ENCODE measurements at regions not wholly inside any gene's neighbourhood (a gene's known extent, or its start where the extent isn't known, plus 50 kb on each side); places are given as distances from the start of the nearest gene placed in this dataset.

DNA sequence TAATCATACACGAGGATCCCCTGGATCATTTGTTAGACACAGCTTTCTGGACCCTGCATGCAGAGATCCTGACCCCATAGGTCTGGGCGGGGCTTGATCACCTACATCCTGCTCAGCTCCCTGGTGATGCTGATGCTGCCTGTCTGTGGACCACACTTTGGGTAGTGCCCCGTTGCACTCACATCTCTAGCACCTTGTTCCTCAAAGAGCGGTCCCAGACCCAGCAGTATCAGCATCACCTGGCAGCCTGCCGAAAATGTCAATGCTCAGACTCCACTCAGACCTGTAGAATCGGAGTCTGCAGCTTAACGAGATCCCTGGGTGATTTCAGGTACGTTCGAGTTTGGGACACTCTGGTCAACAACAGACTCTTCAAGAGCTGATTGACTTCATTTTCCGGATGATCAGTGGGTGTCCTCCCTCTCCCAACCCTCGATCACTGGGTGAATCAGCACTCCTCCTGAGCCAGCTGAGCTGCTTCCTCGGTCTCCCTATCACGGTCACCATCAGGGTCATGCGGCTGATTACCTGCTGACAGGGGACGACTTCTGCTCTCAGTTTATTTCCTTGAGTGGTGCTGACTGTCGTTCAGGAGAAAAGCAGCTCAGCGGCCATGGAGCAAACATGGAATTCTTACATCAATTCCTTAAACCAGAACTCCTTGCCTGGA is 150.6 kb upstream of the RAB12 start:
- DNase-seq: no peak

- DNase-seq: no peak
Measured at GRCh38 chr18:8460748-8461147, 148.5 kb upstream of the RAB12 start.

DNA sequence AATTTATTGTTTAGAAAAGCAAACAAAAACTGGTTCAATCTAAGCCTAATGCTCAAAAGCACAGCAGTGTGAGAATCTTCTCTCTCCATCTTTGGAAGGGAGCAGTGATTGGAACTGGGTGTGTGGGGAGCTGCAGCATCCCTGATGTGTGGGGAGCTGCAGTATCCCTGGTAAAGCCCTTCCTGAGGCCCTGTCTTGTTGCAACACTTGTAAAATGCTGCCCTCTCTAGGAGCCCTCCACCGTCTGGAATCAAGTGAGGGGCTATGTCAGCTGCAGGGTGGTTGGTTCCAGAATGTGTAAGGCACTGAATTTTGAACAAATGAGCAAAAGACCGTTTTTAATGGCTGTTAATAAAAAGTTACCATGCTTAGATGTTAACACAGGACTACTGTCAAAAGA is 147.7 kb upstream of the RAB12 start:
- no peak for DNase-seq

DNA sequence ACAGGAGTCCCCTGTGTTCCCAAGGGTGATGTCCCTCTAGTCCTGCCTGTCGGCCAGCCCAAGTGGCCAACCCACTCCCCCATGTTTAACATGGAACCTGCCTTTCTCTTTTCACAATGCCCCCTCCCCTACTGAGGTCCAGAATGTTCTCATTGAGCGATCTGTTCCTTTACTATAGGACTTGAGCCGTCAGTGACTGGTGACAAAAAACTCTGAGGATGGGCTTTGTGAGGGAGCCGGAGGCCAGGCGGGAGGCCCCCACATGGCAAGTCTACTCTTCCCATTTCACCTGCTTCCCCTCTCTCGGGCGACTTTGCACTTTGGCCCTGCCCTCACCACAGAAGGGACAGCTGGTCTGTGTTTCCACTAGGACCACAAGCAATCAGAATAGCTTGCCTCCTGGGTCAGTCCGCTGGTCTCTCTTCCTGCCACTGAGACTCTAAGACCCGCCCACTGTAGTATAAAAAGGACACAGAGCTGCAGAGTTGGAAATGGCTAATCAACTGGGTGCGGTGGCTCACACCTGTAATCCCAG is 146.5 kb upstream of the RAB12 start:
- DNase-seq: no peak

DNA sequence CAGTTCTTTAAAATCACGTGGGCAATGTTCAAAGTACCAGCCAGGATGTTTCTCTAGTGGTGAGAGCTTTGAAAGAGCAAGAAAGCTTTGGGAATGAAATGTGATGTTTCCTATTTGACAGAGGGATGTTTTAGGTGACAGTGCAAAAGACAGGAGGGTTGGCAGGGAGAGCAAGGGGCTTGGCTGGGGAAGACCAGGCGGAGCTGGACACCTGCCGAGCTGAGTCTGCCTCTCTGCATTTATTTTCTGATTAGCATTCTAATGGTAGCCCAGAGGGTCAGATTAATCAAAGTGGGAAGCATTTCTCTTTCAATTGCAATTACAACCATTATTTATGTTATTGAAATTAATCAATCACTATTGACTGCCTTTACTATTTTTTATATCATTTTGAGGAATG is 145.4 kb upstream of the RAB12 start:
- no peak for DNase-seq

GRCh38 chr18:8468191-8468590 is 141.0 kb upstream of the RAB12 start:
- DNase-seq: no peak

GRCh38 chr18:8468921-8469335 is 140.3 kb upstream of the RAB12 start:
- no peak for DNase-seq

DNA sequence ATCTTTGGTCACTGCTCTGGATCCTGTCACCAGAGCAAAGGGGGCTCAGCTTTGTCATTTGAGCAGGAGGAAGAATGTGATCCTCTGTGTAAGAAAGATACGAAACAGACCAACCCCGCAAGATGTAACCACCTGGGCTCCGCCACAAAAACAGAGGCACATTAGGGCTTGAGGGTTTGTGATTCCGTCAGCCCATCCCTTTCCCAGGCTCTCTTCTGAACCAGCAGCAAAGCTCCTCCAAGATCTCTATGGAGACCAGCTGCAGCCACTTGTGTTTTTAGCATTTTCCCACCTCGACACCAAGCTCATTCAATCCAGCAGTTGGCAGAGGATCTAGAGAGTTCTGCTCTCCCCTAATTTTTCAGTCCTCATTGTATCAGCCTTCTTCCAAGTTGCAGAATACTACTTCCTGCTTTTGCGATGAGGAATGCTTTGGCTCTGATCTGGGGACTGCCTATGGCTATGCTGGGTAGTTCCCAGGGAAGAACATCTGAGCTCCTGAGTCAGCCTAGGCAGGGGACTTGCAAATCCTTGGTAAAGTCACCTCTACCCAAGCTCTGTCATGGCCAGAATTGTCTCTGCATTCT is 139.6 kb upstream of the RAB12 start:
- DNase-seq: no peak

GRCh38 chr18:8471372-8471771 is 137.9 kb upstream of the RAB12 start:
- DNase-seq: no peak

DNA sequence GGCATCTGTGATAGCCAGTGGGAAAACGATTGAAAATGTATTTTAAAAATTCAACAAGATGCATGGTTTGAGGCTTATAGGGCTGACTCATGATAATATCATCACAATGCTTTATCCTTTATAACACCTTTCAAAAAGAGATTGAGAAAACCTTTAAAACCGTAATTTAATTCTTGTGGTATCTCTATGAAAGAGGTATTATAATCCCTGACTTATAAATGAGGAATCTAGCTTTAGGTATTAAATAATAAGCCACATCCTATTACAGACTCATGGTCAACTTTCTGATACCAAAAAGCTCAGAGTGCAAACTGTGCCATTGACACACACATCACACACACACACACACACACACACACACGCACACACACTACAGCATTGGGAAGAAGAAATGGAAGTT is 134.6 kb upstream of the RAB12 start:
- no peak for DNase-seq

DNA sequence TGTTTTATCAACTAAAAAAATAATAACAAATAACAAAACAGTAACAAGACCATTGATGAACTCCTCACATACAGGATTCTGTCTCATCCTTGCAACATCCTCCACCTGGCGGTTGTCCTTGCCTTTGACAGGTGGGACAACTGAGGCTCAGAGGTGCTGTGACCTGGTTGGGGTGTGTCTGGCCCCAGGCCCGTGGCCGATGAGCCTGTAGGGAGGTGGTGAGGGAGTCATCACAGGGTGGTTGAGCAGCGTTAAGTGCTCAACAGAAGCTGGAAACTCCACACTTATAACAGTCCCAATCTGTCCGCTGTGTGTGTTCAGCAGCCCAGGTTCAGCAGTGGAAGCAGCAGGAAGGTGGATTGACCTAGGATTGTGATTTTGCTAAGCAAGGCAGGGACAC is 131.6 kb upstream of the RAB12 start:
- DNase-seq: no peak

DNA sequence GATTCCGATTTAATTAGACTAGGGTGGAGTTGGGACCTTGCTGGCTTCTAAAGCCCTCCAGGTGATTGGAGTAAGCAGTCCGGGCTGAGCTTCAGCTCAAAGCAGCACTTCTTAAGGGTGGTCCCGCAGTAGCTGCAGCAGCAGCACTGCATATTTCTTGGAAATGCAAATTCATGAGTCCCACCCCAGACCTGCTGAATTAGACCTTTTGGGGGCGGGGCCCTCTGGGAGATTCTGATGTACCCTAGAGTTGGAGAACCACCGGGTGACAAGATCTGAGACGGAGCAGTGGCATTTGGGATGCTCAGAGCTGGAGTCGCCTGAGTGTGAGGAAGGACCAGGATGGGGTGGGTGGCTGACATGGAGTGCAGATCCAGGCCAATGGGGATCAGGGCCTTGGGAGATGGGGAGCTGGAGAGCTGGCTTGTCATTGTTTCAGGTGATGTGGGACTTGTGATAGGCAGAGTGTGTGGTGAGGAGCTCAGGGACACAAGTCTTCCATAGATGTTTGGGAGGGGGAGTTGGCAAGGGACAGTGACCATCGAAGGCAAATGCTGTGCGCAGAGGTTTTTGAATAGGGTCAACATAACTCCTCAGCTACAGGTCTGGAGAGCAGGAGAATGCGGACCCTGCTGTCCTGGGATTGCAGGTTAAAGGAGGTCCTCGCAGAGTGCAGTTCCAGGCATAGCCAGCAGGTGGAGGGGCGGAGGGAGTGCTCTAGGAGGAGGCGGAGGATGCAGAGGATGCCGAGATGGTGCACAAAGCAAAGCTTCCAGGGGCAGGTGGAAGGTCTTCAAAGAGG is 130.9 kb upstream of the RAB12 start:
- peak; percentile 78 for DNase-seq

- DNase-seq: no peak
Measured at GRCh38 chr18:8478968-8479370, 130.3 kb upstream of the RAB12 start.

DNA sequence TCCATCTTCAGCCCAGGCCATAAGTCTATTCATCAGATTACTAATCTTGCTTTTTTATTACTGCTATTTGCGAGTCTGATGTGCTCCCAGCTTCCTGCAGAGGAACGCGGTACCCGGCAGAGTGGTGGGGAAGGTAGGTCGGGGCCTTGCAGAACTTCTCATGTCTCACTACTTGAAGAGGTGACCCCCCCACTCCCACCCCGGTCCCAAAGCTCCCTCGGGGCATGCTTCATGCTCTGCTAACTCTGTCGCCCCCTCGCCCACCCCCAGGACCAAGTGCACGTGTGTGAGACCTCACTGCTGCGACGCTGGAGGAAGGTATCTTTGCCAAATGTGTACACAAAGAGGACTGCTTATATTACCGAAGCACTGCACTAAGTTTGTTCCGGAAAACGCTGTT is 129.4 kb upstream of the RAB12 start:
- DNase-seq: no peak

- peak; percentile 48 for DNase-seq
Measured at GRCh38 chr18:8480506-8481328, 128.5 kb upstream of the RAB12 start.

- DNase-seq: no peak
Measured at GRCh38 chr18:8484951-8485350, 124.3 kb upstream of the RAB12 start.

- DNase-seq: no peak
Measured at GRCh38 chr18:8489761-8490160, 119.5 kb upstream of the RAB12 start.

GRCh38 chr18:8491516-8491915 is 117.7 kb upstream of the RAB12 start:
- DNase-seq: no peak

GRCh38 chr18:8493141-8493540 is 116.1 kb upstream of the RAB12 start:
- DNase-seq: no peak

DNA sequence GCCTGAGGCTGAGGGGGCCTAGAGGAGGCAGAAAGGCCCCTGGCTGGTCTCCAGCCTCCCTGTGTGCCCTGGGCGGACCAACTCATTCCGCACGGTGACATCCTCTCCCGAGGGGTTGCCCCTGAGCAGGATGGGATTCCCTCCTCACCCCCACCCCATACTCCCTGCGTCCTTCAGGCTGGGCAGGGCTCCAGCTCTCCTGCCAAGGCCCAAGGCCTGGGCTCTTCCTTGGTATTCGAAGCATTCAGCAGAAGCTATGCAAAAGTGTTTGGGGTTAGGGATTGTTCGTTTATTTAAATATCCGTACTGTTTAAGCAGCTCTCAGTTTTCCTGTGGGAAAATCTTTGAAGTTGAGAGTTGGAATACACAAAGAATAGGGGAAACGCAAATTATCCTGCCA is 113.1 kb upstream of the RAB12 start:
- no peak for DNase-seq

DNA sequence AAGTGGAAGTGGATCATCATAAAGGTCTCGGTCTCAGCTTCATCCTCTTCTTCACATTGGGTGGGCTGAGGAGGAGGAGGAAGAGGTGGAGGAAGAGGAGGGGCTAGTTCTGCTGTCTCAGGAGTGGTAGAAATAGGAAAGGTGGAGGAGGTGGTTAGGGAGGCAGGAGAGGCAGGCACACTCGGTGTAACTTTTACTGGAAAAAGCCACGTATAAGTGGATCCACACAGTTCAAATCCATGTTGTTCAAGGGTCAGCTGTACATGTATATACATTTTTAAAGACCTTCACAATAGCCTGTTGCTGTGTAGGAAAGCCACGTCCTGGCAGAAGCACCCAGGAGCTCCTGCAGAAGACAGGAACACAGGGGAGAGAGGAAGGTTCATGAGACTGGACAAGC is 110.3 kb upstream of the RAB12 start:
- no peak for DNase-seq

DNA sequence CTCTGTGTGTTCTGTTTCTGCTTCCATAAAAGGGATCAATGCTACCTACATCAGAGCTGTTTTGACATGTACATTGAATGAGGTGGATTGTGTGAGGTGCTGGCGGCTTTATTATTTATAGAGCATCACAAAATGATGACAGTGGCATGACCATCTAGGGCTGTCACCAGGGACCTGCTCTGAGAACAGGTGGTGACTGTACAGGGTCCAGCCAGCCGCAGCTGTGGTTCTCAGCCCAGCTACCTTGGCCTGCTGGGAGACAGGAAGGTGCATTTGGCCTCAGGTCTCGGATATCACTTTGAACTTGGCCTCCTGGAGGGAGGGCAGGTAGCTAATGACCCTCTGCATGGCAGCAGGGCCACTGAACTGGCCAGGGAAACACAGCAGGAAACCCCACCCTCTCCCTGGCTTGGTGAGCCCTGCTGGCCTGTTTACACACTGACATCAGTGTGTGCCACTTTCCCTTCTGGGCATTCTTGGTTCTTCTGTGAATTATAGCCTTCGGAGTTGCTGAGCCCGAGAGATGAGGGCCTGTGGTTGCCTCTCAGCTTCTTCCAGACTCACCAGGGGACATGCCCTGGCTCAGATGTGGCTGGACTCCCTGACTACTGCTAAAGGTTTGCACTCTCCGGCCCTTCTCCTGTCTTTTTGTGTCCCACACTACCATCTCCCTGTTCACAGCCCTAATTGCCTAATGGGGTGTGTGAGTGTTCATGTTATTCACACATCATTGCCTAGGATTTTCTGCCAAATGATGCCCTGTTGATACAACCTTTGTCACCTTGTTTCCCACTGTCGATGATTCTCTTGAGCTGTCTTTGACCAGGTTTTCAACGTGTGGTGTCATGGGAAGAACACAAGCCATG is 109.2 kb upstream of the RAB12 start:
- DNase-seq: no peak

Measured in 8988T (cell line).